C4-2B (cell line): ENCODE measurements at regions not wholly inside any gene's neighbourhood (a gene's known extent, or its start where the extent isn't known, plus 50 kb on each side); places are given as distances from the start of the nearest gene placed in this dataset.

ENCODE experiments used
- ZFX ChIP-seq: fragments of 450-650 bp; IDR thresholded peaks from 2 replicates; pipeline ENCODE4 v1.6.1; 2017
- TF ChIP-seq, protein P1 (sequence below): fragments of 450-650 bp; conservative IDR thresholded peaks from 2 replicates; pipeline ENCODE4 v1.5.1; 2017; ENCODE audit warnings: mild to moderate bottlenecking

DNA sequence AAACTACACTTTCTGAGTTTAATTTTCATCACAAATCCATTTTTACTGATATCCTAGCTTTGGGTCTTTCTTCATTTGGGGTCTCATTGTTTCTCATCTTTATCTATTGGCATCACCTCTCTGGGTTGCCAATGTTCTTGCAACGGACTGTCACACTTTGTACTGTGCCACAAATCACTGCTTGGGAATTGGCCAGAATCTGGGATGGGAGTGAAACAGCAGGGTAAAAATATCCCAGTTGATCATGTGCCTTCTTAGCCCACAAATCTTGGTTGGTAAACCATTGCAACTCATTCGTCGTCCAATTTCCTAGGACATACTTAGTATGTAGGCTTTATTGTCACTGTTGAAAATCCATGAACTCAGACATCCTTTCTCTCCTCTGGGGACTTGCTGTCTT is 698.5 kb downstream of the OTOL1 start:
- TF ChIP-seq, protein P1, sequence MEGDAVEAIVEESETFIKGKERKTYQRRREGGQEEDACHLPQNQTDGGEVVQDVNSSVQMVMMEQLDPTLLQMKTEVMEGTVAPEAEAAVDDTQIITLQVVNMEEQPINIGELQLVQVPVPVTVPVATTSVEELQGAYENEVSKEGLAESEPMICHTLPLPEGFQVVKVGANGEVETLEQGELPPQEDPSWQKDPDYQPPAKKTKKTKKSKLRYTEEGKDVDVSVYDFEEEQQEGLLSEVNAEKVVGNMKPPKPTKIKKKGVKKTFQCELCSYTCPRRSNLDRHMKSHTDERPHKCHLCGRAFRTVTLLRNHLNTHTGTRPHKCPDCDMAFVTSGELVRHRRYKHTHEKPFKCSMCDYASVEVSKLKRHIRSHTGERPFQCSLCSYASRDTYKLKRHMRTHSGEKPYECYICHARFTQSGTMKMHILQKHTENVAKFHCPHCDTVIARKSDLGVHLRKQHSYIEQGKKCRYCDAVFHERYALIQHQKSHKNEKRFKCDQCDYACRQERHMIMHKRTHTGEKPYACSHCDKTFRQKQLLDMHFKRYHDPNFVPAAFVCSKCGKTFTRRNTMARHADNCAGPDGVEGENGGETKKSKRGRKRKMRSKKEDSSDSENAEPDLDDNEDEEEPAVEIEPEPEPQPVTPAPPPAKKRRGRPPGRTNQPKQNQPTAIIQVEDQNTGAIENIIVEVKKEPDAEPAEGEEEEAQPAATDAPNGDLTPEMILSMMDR = no peak
- no peak for TF ChIP-seq ZFX
